ENCODE measurements at regions not wholly inside any gene's neighbourhood (a gene's known extent, or its start where the extent isn't known, plus 50 kb on each side); places are given as distances from the start of the nearest gene placed in this dataset.
A peak's percentile ranks its signal among the peaks of the same experiment; 100 is the strongest.
"Not testable (repeated sequence)": the region's sequence is repeated elsewhere in the genome, so short reads cannot be mapped to it uniquely, and the experiment has no call there.

GRCh38 chr6:168844821-168845609 lies 404.0 kb downstream of the SMOC2 start:
- Histone ChIP-seq H3K4me1 (no peaks in the 10 kb centered on the region), H3K27ac (no peak overlapping the region), H3K36me3 (no peaks in the 10 kb centered on the region), H3K27me3 (no peaks in the 10 kb centered on the region), H3K4me3 (no peak overlapping the region), H3K9me3 (peaks cover 0 to 5% (median 0%) of the 10 kb centered on the region in 4 donors)
- DNase-seq = no peak
- WGBS, 5 donors = 73 to 82% (median 79%) methylated on average over 20 of the region's 20 CpGs
- intact Hi-C loops (cut with DNase I; ENCODE audit: low total_unique reads) = no loop called here
- TF ChIP-seq POLR2A (IDR thresholded peaks at IDR 0.05) = no peak
- no peak for TF ChIP-seq CTCF (IDR thresholded peaks at IDR 0.05)
- TF ChIP-seq POLR2AphosphoS5 (IDR thresholded peaks at IDR 0.05) = no peak
- no peak for TF ChIP-seq EP300 (IDR thresholded peaks at IDR 0.05)

GRCh38 chr6:168842632-168843212 lies 401.7 kb downstream of the SMOC2 start:
- H3K9me3 ChIP-seq; H3K27ac ChIP-seq; H3K36me3 ChIP-seq; H3K4me3 ChIP-seq; H3K27me3 ChIP-seq; intact Hi-C loops (cut with DNase I; ENCODE audit: low total_unique reads); DNase-seq; H3K4me1 ChIP-seq: not testable (repeated sequence)
- 93 to 100% (median 94%) methylated on average over 3 to 31 of the region's 31 CpGs for WGBS, 5 donors

GRCh38 chr6:168841609-168842278 lies 400.8 kb downstream of the SMOC2 start:
- Histone ChIP-seq H3K27ac (no peak overlapping the region), H3K4me1 (no peaks in the 10 kb centered on the region), H3K36me3 (no peaks in the 10 kb centered on the region), H3K27me3 (no peaks in the 10 kb centered on the region), H3K9me3 (peaks cover 0 to 5% (median 0%) of the 10 kb centered on the region in 4 donors), H3K4me3 (no peak overlapping the region)
- WGBS, 5 donors = 68 to 78% (median 75%) methylated on average over 14 to 15 of the region's 15 CpGs
- TF ChIP-seq POLR2AphosphoS5 (IDR thresholded peaks at IDR 0.05) (no peak), CTCF (IDR thresholded peaks at IDR 0.05) (no peak), EP300 (IDR thresholded peaks at IDR 0.05) (no peak), POLR2A (IDR thresholded peaks at IDR 0.05) (no peak)
- DNase-seq = no peak
- intact Hi-C loops (cut with DNase I; ENCODE audit: low total_unique reads) = no loop called here

GRCh38 chr6:168840932-168841331 lies 399.9 kb downstream of the SMOC2 start:
- DNase-seq; H3K9me3 ChIP-seq; H3K36me3 ChIP-seq; intact Hi-C loops (cut with DNase I; ENCODE audit: low total_unique reads); H3K4me3 ChIP-seq; H3K27me3 ChIP-seq; H3K4me1 ChIP-seq; H3K27ac ChIP-seq: not testable (repeated sequence)
- 68 to 80% (median 78%) methylated on average over 39 to 40 of the region's 40 CpGs for WGBS, 5 donors

- 85 to 93% (median 90%) methylated on average over 15 to 21 of the region's 25 CpGs for WGBS, 5 donors
- intact Hi-C loops (cut with DNase I; ENCODE audit: low total_unique reads) = not testable (repeated sequence)
Measured at GRCh38 chr6:168840299-168840698, 399.3 kb downstream of the SMOC2 start.

GRCh38 chr6:168838037-168838399 lies 397.0 kb downstream of the SMOC2 start:
- H3K9me3 ChIP-seq = peaks cover 0 to 5% (median 0%) of the 10 kb centered on the region in 4 donors
- 38 to 54% (median 45%) methylated on average over 15 of the region's 15 CpGs for WGBS, 5 donors
- no peaks in the 10 kb centered on the region for H3K27me3 ChIP-seq
- H3K36me3 ChIP-seq = no peaks in the 10 kb centered on the region
- H3K27ac ChIP-seq = no peak overlapping the region
- TF ChIP-seq POLR2AphosphoS5 (IDR thresholded peaks at IDR 0.05) (no peak), EP300 (IDR thresholded peaks at IDR 0.05) (no peak), POLR2A (IDR thresholded peaks at IDR 0.05) (no peak), CTCF (IDR thresholded peaks at IDR 0.05) (no peak)
- peak in 1 of 2 donors; percentile 50 for DNase-seq
- no peak overlapping the region for H3K4me3 ChIP-seq
- H3K4me1 ChIP-seq = no peaks in the 10 kb centered on the region
- intact Hi-C loops (cut with DNase I; ENCODE audit: low total_unique reads) = no loop called here

More at GRCh38 chr6:168840299-168840698, 399.3 kb downstream of the SMOC2 start:
- not testable (repeated sequence) for H3K4me1 ChIP-seq, H3K36me3 ChIP-seq, H3K27ac ChIP-seq, DNase-seq, H3K9me3 ChIP-seq, H3K4me3 ChIP-seq, H3K27me3 ChIP-seq

All from stomach (tissue), 8 donors.